ENCODE measurements at regions not wholly inside any gene's neighbourhood (a gene's known extent, or its start where the extent isn't known, plus 50 kb on each side); places are given as distances from the start of the nearest gene placed in this dataset.

DNA sequence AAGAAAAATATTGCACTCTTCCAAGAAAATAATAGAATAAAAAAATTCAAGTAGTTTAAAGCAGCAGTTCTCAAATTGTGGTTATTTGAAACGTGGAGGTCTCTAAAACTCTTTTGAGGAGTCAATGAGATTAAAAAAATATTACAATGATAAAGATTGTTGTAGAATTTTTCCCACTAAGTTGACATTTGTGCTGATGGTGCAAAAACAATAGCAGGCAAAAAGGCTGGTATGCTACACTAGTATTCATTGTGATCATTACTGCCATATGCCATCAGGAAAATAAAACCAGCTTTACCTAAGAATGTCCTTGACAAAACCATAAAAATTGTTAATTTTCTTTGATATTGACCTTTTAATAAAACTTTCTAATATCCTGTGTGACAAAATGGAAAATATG, 505.2 kb upstream of the ANO5 start:
- H3K27ac ChIP-seq: no peak overlapping the region
- TF ChIP-seq, protein P1, sequence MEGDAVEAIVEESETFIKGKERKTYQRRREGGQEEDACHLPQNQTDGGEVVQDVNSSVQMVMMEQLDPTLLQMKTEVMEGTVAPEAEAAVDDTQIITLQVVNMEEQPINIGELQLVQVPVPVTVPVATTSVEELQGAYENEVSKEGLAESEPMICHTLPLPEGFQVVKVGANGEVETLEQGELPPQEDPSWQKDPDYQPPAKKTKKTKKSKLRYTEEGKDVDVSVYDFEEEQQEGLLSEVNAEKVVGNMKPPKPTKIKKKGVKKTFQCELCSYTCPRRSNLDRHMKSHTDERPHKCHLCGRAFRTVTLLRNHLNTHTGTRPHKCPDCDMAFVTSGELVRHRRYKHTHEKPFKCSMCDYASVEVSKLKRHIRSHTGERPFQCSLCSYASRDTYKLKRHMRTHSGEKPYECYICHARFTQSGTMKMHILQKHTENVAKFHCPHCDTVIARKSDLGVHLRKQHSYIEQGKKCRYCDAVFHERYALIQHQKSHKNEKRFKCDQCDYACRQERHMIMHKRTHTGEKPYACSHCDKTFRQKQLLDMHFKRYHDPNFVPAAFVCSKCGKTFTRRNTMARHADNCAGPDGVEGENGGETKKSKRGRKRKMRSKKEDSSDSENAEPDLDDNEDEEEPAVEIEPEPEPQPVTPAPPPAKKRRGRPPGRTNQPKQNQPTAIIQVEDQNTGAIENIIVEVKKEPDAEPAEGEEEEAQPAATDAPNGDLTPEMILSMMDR (IDR thresholded peaks at IDR 0.05): no peak
- no peaks in the 10 kb centered on the region for H3K36me3 ChIP-seq
- intact Hi-C loops (cut with DNase I): no loop called here
- DNase-seq (ENCODE audit: low spot score in 2 of 2): no peak
- no peak overlapping the region for H3K4me3 ChIP-seq
- H3K4me1 ChIP-seq: no peaks in the 10 kb centered on the region
- H3K27me3 ChIP-seq: no peaks in the 10 kb centered on the region
- H3K9me3 ChIP-seq: no peaks in the 10 kb centered on the region

DNA sequence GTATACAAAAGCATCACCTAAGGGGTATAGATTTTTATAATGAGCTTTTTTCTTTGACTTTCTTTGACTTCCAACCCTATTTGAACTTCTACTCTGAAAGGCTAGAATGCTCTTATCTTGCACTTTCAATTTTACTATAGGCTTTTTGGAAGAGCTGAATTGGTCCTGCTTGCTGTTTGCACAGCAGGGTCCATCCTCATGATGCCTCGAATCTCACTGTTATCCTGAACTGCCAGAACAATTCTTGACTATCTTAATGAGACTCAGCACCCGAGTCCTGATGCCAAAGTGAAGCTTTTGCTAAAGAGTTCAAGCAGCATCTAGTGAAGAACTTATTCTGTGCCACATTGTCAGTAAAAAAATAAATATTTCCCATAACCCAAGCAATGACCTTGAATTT, 488.3 kb upstream of the ANO5 start:
- TF ChIP-seq, protein P1 (IDR thresholded peaks at IDR 0.05): no peak
- Histone ChIP-seq H3K27me3 (no peaks in the 10 kb centered on the region), H3K36me3 (no peaks in the 10 kb centered on the region), H3K9me3 (no peaks in the 10 kb centered on the region), H3K4me3 (no peak overlapping the region), H3K4me1 (no peaks in the 10 kb centered on the region), H3K27ac (no peak overlapping the region)
- intact Hi-C loops (cut with DNase I): no loop called here
- DNase-seq (ENCODE audit: low spot score in 2 of 2): no peak

DNA sequence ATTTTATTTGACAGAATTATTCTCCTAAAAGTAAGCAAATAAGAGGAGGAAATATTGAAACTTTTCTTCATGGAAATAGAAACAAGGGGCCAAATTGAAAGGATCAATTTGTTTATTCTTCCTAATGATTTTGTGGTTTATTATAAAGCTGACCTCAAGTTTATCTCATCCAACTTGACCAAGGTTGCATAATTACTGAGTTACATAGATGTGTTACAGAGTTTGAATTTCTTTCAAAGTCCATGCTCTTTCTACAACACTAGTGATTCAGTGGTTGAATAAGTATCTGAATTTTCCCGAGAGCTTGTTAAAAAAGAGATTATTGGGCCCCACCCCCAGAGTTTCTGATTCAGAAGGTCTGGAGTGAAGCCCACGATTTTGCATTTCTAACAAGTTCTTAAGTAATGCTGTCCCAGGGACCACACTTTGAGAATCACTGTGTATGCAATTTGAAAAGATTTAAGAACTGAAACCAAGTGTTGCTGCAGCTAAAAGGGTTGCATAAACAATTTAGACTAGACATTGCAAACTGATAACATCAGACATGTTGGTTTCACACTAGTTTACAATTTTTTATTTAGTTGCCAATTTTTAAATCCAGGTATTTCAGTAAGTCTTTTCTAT, 485.7 kb upstream of the ANO5 start:
- Histone ChIP-seq H3K4me3 (no peak overlapping the region), H3K27me3 (no peaks in the 10 kb centered on the region), H3K4me1 (no peaks in the 10 kb centered on the region), H3K36me3 (no peaks in the 10 kb centered on the region), H3K27ac (no peak overlapping the region), H3K9me3 (no peaks in the 10 kb centered on the region)
- no peak for DNase-seq (ENCODE audit: low spot score in 2 of 2)
- TF ChIP-seq, protein P1 (IDR thresholded peaks at IDR 0.05): no peak
- intact Hi-C loops (cut with DNase I): no loop called here

DNA sequence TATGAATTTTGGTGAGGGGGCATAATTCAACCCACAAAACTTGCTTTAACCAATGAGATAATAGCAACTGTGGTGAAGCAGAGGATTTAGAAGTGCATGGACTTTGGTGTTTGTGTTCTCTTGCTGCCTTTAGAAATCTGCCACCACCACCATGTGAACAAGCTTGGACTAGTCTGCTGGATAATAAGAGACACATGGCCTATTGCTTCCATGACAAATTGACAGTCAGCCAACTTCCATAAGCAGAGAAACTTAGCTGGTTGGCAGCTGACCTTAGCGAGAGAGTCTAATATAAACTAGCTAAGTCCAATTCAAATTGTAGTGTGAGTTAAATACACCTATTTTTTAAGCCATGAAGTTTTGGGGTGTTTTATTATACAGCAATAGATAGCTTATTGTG, 482.1 kb upstream of the ANO5 start:
- Histone ChIP-seq H3K27me3 (no peaks in the 10 kb centered on the region), H3K9me3 (no peaks in the 10 kb centered on the region), H3K36me3 (no peaks in the 10 kb centered on the region), H3K4me1 (no peaks in the 10 kb centered on the region), H3K27ac (no peak overlapping the region), H3K4me3 (no peak overlapping the region)
- TF ChIP-seq, protein P1 (IDR thresholded peaks at IDR 0.05): no peak
- intact Hi-C loops (cut with DNase I): no loop called here
- DNase-seq (ENCODE audit: low spot score in 2 of 2): no peak

DNA sequence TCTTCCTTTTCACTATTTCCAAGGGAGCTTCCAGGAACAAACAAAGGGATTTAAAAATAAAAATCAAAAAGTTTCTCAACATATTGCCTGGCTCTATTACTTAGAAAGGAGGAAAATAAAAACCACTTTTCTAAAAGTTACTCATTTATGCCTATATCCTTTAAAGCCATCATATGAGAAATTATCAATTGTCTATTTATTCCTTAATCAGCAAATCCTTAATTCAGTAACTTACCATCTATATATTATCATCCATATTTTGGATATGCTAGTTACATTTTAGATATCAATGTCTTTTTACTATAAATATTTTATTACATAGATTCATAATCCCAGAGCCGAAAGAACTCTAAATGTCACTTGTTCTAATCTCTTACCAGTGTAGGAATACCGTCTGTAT, 481.5 kb upstream of the ANO5 start:
- Histone ChIP-seq H3K36me3 (no peaks in the 10 kb centered on the region), H3K4me3 (no peak overlapping the region), H3K9me3 (no peaks in the 10 kb centered on the region), H3K4me1 (no peaks in the 10 kb centered on the region), H3K27ac (no peak overlapping the region), H3K27me3 (no peaks in the 10 kb centered on the region)
- intact Hi-C loops (cut with DNase I): no loop called here
- DNase-seq (ENCODE audit: low spot score in 2 of 2): no peak
- TF ChIP-seq, protein P1 (IDR thresholded peaks at IDR 0.05): no peak

DNA sequence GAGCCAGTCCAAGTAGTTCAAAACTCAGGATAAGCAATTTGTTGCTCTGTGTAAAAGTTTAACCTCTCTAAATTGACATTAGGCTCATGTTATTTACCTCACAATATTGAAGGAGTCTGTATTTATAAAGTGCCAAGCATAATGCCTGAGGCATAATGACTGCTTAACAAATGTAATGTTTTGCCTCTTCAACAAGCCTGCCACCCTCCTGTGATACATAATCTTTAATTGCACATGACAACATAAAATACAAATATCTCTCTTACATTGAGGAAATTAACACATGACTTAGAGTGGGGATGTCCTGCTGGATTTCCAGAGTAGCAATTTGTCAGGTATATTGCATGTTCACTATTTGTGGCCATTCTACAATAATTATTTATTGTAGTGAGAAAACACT, 469.2 kb upstream of the ANO5 start:
- DNase-seq (ENCODE audit: low spot score in 2 of 2): no peak
- Histone ChIP-seq H3K27ac (no peak overlapping the region), H3K36me3 (no peaks in the 10 kb centered on the region), H3K4me1 (no peaks in the 10 kb centered on the region), H3K27me3 (no peaks in the 10 kb centered on the region), H3K4me3 (no peak overlapping the region), H3K9me3 (peaks cover 0 to 5% of the 10 kb centered on the region in 2 donors)
- TF ChIP-seq, protein P1 (IDR thresholded peaks at IDR 0.05): no peak
- intact Hi-C loops (cut with DNase I): no loop called here
